GM21390 (cell line): ENCODE measurements at regions not wholly inside any gene's neighbourhood (a gene's known extent, or its start where the extent isn't known, plus 50 kb on each side); places are given as distances from the start of the nearest gene placed in this dataset.

Source experiments
- ATAC-seq: cut with Tn5 transposase; IDR thresholded peaks from one replicate; pipeline ENCODE4 v1.9.1; 2021; ENCODE audit not compliant: unreplicated experiment

DNA sequence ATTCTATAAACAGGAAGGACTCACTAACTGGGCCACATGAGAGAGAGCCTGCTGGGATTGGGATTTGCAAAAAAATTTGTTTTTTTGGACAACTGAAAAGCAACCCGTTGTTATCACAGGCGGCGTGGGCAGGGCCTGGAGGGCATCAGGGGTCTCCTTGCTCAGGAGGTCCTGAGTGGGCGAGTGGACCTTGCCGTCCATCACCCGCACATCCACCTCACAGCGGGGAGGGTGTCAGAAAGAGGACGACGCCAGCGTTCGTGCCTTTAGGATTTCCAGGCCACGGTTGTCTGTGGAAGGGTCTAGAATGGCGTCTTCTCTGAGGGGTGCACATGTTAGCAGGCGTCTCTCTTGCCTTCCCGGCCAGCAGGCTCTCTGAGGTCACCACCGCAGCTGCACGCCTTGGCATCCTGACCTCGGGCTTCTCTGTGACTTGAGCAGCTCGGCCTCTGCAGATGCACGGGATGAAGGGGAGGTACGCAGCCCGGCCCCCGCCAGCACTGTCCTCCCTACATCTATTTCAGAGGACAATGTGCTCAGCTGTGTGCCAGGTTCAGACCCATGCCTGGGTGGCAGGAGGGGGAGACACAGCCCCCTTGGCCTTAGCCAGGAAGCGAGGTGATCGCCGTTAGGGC is 749.5 kb downstream of the BRD1 start:
- ATAC-seq, result no peak

DNA sequence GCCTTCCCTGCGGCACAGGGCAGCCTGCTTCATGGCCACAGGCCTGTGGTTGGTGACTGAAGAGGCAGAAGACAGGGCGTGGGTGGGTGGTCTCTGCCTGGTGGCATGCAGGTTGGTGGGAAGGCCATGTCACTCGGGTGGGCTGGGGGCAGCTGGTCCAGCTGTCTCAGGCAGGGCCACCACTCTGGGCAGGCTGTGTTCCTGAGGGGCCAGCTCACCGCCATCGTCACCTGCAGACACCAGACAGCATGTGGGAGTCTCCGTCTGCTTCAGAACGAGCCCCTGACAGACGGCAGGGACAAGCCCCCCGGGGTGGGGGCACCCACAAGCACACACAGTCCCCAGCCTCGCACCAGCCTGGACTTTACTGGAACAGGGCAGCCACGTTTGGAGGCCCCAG is 750.1 kb downstream of the BRD1 start:
- ATAC-seq, result no peak

DNA sequence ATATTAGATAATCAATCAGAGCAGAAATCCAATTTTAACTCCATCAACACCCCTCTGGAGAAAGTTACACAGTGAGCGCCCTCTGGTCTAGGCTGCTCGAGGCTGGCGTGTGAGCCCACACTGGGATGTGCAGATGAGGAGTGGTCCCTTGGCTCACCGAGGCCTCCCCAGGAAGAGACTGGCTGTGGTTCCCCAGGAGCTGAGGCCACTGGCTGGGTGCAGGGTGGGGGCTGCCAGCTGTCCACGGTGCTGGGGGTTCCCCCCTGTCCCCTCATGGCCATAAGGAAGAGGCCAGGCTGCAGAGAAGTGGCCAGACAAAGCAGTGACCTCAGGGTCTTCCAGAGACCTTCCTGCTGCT is 750.7 kb downstream of the BRD1 start:
- no peak for ATAC-seq

DNA sequence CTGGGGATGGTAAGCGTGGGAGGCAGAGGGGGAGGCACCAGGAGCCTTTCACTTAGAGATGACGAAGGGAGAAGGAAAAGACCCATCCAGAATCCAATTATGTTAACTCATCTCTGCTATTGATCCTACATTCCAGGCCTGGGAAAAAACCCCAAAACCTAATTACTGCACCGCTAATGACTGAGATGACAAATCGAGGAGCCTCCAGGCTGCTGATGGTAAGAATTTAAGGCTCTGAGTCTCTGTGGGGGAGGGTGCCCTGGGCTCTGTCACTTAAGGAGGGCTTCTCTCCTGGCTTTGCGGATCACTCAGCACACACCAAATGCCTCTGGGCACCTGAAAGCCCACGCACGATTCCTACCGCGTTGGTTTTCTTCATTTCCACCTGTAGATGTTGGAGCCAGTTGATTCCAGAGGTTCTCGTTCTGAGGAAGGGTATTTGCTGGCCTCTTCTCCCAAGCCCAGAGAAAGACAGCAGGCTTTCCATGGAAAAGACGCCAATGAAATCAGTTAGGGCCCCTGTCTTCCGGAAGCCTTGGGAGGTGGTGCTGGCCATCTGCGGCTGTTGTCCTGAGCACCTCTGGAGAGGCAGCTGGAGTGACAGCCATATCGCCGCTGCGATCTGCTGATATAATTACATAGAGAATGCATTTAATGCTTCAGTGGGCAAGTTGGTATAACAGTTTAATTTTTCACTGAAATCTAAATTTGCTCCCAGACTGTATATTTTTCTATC is 751.2 kb downstream of the BRD1 start:
- no peak for ATAC-seq

DNA sequence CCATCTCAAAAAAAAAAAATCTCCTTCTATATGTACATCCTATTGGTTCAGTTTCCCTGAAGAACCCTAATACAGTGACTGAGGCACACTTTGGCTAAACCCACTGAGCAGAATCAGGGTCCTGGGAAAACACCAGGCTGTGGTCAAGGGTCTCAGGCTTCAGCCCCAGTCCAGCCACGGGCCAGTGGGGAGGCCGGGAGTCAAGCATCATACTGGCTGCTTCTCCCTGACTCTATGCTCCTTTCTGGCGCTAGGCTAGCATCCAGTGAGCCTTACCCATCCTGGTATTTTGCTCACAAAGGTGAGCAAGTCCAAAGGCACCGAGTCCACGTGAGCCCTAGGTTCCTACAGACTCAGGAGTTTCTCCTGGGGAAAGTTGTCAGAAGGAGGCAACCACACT is 752.5 kb downstream of the BRD1 start:
- ATAC-seq, result no peak

DNA sequence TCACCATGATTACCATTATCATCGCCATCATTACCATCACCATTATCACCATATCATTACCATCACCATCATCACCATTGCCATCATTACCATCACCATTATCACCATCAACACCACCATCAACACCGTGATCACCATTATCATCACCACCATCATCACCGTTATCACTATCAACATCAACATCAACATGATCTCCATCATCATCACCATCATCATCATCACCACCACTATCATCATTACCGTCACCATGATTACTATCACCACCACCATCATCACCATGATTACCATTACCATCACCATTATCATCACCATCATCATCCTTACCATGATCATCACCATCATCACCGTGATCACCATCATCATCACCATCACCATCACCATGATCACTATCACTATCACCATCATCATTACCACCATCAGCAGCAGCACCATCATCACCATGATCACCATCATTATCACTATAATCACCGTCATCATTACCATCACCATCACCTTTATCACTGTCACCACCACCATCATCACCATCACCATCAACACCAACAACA is 753.7 kb downstream of the BRD1 start:
- ATAC-seq, result no peak

DNA sequence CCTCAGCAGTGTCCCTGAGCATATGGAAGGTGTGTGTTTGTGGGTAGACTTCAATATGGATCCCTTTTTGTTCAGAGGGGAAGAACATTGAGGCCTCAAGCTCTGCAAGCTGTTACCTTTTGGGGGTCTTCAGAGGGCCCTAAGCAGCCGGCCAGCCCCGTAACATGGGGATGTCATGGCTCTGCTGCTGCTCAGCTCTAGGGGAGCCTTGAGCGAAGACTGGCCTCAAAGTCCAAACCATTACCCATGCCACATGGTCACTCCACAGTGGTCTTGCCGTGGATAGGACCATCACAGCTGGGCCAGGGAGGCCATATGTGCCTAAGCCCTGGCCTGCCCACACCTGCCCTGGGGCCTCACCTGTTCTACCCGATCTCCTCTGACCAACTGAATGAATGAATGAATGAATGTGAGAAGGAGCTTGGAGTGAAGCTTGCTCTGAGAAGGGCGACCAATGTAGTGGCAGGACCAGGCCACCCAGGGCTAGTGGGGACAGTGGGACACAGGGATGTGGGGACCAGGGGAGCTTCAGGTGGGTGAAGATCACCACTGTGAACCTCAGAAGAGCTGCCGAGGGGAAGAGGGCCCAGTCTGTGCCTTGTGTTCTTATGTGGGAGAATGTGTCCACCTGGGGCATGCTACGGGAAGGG is 754.6 kb downstream of the BRD1 start:
- ATAC-seq, result no peak

DNA sequence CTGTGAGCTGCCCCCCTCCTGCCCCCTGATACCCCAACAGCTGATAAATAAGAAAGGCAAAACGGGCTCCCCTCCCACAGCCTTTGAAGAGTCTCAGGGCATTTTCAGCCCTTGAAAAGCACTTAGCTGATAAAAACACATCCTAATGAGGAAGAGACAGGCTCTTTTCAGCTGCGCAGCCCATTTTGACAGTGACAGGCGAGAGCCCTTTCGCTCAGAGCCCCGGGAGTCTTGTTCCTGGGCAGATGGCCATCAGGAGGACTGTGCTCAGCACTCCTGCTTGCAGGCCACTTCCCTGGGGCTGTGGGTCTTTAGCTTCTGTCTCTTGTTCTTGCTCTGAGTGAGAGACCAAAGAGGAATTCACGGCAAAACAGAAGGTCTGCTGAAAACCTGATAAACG is 757.2 kb downstream of the BRD1 start:
- ATAC-seq, result no peak

DNA sequence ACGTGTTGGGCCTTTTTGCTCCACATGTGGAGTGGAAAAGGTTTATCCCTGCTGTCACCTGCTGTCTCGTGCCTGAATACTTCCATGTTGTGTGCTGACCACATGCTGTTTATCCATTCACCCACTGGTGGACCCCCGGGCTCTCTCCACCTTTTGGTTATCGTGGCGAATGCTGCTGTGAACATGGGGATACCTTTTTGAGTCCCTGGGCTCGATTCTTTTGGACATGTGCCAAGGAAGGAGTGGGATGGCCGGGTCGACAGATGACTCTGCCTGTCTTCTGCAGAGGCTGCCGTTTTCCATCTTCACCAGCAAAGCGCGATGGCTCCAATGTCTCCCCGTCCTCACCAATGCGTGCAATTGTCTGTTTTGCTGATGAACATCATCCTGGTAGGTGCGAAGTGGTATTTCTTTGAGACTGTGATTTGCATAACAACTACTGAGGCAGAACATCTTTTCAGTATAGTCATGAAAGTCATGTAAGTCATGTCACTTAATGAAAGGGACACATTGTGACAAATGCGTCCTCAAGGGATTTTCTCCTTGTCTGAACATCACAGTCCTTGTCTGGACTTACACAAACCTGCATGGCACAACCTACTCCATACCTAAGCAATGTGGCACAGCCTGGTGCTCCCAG is 758.7 kb downstream of the BRD1 start:
- ATAC-seq, result no peak

DNA sequence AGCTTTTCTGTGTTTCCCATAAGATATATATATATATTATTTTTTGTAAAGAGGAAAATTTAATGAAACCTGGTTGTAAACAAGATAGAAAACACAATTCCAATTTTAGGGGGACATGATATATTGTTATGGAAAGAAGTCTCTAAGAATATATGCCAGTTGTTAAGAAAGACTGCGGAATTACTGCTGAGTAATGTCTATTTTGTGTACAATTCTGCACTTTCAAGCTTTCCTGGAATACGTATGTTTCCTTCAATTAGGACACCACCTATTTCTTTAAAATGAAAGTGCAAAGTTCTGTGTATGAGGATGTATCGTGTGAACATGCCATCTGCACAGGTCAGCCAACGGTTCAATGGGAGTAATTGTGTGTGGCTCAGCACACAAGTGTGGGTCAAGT is 760.2 kb downstream of the BRD1 start:
- no peak for ATAC-seq

DNA sequence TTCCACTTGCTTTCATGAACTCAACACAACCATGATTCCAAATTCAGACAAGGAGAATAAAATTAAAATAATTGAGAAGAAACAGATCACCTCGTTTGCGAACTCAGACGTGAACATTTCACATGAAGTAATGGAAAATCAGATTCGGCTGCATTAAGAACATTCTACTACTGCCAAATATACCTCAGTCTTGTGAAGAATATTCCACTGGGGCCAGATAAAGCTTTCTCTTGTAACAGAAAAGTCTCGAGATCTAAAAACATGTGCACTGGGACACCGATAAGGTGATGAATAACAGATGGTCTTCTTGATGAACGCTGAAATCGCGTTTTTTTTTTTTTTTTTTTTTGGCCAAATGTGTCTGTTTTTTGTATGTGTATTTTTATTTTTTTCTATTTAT is 761.1 kb downstream of the BRD1 start:
- no peak for ATAC-seq

DNA sequence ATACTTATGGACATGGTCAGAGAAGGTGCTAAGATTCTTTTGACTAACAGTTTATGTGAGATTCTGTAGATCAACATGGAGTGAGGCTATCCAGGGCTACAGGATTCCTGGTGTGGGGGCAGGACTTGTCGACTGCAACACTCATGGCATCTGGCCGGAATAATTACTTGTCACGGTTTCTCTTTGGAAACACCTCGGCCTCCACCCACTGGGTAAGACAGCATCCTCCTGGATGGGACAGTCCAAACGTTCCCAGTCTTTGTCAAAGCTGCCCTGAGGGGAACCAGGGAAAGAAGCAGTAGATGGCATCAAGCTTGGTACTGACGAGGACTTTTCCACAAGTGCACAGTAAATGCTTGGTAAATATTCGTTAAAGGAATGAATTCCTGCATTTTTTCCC is 762.8 kb downstream of the BRD1 start:
- no peak for ATAC-seq

DNA sequence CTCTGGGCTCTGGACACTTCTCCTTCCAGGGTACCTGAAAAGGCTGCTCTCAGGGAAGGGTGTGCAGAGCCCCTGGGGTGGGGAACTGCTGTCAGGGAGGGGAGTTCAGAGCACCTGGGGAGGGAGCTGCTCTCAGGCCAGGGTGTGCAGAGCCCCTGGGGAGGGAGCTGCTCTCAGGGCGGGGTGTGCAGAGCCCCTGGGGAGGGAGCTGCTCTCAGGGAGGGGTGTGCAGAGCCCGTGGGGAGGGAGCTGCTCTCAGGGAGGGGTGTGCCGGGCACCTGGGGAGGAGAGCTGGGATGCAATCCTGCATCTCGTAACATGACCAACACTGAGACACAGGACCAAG is 764.2 kb downstream of the BRD1 start:
- ATAC-seq, result no peak

DNA sequence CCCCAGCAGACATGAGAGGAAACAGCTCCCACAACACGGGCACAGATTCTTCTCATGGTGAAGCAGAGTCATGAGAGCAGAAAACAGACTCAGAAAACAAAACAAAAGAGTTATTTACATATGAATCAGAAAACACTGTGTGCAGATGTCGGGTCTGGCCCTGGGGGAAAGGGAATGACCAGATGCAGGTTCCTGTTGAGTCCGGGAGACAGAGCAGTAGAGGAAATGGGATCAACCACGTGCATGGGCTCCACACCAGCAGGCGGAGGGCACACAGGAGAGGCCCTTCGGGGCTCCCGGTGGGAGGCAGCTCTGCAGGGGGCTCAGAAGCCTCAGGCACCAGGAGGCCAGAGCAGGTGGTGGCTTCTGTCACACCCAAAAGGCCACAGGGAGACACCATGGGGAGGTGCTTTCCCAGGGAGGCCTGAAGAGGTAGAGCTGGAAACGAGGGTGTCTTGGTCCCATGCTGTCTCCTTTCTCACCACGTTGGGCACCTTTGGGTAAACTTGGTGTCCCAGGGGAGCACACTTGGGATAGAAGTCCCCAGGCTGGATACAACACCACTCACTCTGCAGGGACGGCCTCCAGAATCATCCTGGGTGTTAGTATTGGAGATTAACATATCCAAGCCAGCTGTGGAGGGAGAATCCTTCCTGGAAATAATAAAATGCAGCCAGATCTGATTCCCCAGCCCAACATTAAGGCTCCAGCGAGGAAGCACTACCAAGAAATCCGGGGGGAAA is 764.7 kb downstream of the BRD1 start:
- no peak for ATAC-seq

DNA sequence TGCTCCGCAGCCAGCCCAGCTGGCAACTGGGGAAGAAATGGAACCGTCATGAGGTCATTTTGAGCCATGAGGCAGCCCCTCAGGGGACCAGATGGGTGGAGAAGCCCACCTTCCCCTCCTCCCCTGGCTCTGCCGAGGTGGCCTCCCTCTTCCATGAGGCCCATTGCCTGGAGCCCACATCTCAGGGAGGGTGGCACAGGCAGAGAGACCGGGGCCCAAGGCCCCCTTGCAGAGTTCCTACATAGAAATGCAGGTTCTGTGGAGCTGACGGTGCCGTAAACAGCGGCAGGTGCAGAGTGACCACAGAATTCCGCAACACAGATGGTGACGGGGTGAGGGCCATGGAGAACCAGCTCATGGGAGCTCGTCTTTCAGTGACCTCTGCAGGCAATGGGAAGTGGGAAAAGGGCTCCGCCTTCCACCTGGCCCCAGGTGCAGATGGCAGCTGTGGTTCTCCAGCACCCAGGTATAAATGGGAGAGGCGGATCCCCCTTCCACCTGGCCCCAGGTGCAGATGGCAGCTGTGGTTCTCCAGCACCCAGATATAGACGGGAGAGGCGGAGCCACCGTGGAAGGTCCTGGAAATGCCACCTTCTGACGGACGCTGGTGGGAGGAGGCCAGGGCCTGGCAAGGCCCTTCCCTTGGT is 765.4 kb downstream of the BRD1 start:
- ATAC-seq, result no peak

DNA sequence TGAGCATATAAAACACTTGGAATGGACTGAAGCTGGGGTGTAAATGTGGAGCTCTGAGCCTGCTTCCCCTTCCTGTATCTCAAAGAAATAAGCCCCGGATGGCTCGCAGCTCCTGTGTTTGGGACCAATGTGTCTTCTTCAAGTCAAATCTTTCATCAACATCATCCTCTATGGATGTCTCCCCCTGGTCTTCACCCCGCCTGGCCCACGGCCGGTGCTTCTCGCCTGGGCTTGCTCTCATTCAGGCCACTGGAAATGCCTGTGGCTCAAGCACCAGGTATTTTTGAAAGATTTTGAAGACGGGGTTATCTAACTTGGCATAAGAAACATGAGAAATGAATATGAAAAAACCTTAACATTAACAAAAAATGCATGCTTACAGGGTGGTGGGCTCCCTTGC is 769.8 kb downstream of the BRD1 start:
- ATAC-seq, result no peak

DNA sequence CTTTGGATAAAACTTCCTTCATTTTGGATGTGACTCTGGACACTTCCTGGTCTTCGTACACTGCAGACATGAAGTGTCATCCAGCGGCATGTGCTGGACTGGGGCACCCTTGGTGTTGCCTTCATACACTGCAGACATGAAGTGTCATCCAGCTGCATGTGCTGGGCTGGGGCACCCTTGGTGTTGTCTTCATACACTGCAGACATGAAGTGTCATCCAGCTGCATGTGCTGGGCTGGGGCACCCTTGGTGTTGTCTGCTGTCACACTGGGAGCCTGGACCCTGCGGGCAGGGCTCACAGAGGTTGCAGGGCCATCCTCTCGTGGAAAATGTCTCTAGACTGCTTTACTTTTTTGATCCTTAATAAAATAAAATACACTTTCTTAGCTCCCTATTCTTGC is 771.4 kb downstream of the BRD1 start:
- no peak for ATAC-seq

DNA sequence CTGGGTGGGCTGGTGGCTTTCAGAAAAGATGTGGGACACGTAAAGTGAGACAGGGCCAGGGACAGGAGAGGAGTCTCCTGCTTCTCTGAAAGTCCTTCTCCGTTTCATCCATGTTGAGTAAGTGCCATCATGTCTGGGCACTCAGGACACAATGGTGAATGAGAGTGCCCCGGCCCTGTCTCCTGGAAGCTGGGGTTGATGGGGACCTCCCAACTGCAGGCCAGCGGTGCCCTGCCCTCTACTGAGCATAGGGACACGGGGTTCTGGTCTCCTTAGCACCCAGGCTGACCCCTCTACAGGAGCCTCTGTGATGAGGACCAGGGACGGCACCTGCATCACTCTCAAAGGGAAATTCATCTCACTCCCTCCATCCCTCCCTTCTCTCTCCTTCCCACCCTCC is 772.3 kb downstream of the BRD1 start:
- ATAC-seq, result no peak

DNA sequence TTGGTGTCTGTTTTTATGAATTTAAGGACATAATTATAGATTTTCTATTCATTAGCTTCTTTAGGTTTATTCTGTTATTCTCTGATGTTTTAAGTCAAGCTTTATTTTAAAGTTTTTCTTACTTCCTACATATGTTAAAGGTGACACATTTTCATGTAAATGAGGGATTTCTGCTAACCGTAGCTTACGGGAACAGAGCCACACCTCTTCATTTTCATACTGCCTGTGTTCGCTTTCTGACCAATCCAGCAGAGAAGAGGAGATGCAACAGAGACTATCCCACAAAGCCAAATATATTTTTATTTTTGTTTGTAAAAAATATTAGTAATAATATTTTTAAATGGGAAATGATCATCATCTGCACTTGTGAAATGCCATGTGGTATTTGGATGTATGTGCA is 774.1 kb downstream of the BRD1 start:
- no peak for ATAC-seq

DNA sequence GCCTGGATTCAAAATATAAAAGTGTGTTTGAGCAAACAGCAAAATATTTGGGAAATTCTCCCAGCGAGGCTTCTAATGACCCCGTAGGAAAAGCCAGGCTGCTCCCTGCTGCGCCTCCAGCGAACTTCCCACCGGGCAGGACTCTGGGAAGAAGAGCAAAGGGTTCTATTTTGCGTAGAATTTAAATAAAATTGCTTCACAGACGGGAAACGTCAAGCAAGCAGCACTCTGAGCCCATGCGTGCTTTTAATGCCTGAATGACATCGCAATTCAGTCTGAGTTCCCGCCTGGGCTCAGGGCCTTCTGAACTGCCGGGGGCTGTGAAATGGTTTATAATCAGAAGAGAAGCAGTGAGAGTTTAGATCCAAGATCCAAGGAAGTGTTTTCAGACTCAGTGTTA is 775.1 kb downstream of the BRD1 start:
- no peak for ATAC-seq

DNA sequence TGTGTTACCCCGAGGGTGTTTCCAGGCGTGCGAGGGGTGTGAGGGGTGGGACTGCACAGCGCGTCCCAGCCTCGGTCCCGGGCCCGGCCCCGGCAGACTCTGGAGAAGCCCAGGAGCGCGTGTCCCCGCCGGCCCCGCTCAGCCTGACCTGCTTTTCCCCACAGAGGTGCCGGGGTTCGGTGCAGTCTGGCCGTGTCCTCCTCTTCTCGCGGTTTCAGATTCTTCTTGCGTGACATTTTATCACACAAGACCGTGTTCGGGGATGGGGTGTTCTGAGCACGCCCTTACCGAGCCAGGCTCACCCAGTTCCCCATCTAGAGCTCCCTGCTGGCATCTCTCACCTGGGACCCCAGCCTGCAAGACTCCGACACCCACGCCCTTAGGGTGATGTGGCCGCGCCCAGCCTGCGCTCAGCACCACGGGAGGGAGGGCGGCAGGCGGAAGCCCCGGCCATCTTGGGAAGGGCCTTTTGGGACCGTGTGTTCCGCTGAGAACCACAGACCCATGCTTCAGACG is 775.6 kb downstream of the BRD1 start:
- ATAC-seq, result no peak
